ENCODE measurements at regions not wholly inside any gene's neighbourhood (a gene's known extent, or its start where the extent isn't known, plus 50 kb on each side); places are given as distances from the start of the nearest gene placed in this dataset.

DNA sequence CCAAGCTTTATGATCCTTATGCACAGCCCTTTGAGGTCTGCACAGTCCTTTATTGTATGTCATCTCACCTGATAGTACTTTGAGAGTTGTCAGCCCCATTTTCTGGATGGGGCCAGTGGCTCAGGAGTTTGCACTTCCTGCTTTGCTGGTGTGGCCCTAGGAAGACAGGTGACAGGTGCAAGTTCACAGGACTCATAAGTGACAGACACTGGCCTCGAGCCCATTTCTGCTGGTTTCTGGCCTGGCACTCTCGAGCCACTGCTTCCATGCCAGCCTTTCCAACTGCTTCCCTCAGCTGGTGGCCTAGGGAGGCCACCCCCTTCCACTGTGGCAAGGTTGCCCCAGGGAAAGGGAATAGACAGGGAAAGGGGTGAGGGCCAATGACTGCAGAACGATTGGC lies 84.4 kb upstream of the CCL1 start:
- Mint-ChIP-seq H3K4me3 (ENCODE audit: unreplicated experiment) (no peak overlapping the region), H3K4me1 (ENCODE audit: low read depth) (peaks cover under 1% of the 10 kb centered on the region), H3K36me3 (ENCODE audit: low read depth) (no peaks in the 10 kb centered on the region), H3K27ac (ENCODE audit: unreplicated experiment) (no peak overlapping the region), H3K27me3 (ENCODE audit: low read depth) (peaks cover 26% of the 10 kb centered on the region), H3K9me3 (ENCODE audit: low read depth) (no peaks in the 10 kb centered on the region)
- TF ChIP-seq, protein P1, sequence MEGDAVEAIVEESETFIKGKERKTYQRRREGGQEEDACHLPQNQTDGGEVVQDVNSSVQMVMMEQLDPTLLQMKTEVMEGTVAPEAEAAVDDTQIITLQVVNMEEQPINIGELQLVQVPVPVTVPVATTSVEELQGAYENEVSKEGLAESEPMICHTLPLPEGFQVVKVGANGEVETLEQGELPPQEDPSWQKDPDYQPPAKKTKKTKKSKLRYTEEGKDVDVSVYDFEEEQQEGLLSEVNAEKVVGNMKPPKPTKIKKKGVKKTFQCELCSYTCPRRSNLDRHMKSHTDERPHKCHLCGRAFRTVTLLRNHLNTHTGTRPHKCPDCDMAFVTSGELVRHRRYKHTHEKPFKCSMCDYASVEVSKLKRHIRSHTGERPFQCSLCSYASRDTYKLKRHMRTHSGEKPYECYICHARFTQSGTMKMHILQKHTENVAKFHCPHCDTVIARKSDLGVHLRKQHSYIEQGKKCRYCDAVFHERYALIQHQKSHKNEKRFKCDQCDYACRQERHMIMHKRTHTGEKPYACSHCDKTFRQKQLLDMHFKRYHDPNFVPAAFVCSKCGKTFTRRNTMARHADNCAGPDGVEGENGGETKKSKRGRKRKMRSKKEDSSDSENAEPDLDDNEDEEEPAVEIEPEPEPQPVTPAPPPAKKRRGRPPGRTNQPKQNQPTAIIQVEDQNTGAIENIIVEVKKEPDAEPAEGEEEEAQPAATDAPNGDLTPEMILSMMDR (IDR thresholded peaks at IDR 0.05), result no peak
- no peak for DNase-seq (ENCODE audit: low spot score)

DNA sequence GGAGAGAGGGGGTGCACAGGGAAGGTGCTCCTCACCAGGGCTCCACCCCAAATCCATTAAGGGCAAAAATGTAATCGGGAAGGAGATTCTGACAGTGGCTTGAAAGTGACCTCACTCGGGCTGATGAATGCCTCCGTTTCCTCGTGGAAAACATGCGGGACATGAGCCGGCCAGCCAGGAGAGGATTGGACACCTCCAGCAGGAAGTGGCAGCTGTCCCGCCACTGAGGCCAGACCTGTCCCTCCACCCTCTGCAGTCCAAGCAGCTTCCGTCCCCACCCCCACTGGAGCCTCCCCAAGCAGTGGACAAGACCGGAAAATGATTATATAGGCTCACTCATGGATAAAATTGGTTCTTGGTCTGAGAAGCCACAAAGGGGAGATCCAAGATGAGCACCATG lies 82.1 kb upstream of the CCL1 start:
- Mint-ChIP-seq H3K9me3 (ENCODE audit: low read depth) (no peaks in the 10 kb centered on the region), H3K27ac (ENCODE audit: unreplicated experiment) (no peak overlapping the region), H3K4me1 (ENCODE audit: low read depth) (no peaks in the 10 kb centered on the region), H3K4me3 (ENCODE audit: unreplicated experiment) (no peak overlapping the region), H3K27me3 (ENCODE audit: low read depth) (peaks cover 38% of the 10 kb centered on the region), H3K36me3 (ENCODE audit: low read depth) (no peaks in the 10 kb centered on the region)
- DNase-seq (ENCODE audit: low spot score), result no peak
- TF ChIP-seq, protein P1 (IDR thresholded peaks at IDR 0.05), result no peak

DNA sequence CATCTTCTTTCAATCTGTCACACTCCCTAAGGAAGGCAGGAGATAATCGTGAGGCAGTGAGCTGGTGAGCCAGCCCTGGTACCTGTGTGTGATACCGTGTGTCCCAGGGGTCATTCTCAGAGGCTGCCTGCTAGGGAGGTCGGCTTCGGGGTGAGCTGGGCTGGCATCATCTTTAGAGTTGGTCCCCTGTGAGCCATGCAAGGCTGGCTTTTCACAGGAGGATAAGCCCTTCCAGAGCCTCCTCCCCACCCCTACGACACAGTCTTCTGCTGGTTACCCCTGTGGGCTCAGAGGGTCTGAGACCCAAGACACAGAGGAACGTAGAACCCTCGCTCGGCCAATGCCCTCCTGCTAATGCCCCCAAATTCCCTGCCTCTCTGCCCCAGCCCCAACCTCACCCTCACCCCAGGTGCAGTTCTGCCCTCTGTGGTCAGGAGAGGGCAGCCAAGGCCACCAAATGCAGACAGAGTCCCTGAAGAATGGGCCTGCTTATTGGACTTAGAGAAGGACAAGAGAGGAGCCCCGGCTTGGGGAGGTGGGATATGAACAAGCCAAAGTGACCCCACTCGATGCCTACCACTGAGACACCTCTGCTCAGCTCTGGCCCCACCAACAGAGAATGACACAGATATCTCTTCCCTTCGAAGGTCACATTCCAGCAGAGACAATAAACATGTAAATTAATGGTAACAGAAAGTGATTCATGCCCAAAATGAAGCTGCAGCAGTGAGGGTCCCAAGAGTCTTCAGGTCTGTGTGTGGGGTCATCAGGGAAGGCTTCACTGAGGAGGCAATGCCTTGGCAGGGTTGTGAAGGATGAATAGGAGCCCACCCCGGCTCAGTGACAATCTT lies 80.8 kb upstream of the CCL1 start:
- TF ChIP-seq, protein P1 (IDR thresholded peaks at IDR 0.05), result peak; percentile 46
- DNase-seq (ENCODE audit: low spot score), result no peak
- no peaks in the 10 kb centered on the region for H3K9me3 Mint-ChIP-seq (ENCODE audit: low read depth)
- H3K4me3 Mint-ChIP-seq (ENCODE audit: unreplicated experiment), result no peak overlapping the region
- H3K27me3 Mint-ChIP-seq (ENCODE audit: low read depth), result peaks cover 34% of the 10 kb centered on the region
- no peak overlapping the region for H3K27ac Mint-ChIP-seq (ENCODE audit: unreplicated experiment)
- no peaks in the 10 kb centered on the region for H3K4me1 Mint-ChIP-seq (ENCODE audit: low read depth)
- H3K36me3 Mint-ChIP-seq (ENCODE audit: low read depth), result no peaks in the 10 kb centered on the region

DNA sequence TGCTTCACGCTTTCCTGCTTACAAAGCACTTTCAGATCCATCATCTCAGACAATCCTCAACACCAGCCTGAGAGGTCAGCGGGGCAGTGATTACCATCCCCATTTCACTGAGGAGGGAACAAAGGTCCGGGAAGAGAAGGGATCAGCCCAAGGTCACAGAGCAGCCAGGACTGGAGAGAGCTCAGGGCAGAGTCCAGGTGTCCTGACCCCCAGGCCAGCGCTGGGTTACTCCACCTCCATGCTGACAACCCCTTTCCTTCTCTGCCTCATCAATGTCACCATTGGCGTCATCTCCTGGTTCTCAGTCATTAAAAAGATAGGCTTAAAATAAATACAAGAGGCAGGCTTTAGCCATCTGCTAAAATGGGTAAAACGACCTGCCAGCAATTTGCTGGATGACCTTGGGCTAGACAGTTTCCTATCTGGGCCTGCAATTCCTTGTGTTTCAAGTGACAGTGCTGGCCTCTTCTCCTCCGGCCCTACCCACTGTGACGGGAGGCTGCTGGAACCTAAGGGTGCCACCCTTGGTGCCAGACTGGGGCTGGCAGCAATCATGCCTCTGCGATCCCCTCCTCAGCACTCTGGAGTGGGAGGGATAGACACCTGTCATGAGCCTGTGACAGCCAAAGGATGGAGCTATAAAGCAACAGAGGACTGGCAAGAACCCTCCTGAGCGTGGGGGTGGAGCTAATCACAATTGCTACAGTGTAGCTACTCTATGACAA lies 79.5 kb upstream of the CCL1 start:
- Mint-ChIP-seq H3K27ac (ENCODE audit: unreplicated experiment) (no peak overlapping the region), H3K36me3 (ENCODE audit: low read depth) (no peaks in the 10 kb centered on the region), H3K4me3 (ENCODE audit: unreplicated experiment) (no peak overlapping the region), H3K9me3 (ENCODE audit: low read depth) (no peaks in the 10 kb centered on the region), H3K4me1 (ENCODE audit: low read depth) (no peaks in the 10 kb centered on the region), H3K27me3 (ENCODE audit: low read depth) (peaks cover 36% of the 10 kb centered on the region)
- DNase-seq (ENCODE audit: low spot score), result no peak
- TF ChIP-seq, protein P1 (IDR thresholded peaks at IDR 0.05), result no peak

DNA sequence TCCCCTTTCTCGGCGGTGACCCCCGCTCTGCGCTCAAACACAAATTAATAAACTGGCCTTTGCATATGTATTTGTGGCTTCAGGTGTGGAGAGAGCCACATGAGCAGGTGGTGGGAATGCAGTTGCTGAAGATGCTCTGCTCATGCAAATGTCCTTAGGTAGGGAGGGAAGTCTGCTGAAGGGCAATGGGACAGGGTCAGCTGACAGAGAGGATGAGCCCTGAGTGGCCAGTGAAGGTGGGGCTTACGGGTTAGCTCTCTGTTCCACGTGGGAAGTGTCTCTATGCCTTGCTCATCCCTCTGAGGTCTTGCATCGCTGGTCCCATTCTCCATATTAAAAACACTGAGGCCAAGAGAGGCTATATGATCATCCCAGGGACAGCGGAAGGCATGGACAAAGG lies 74.2 kb upstream of the CCL1 start:
- Mint-ChIP-seq H3K36me3 (ENCODE audit: low read depth) (no peaks in the 10 kb centered on the region), H3K27me3 (ENCODE audit: low read depth) (peaks cover 24% of the 10 kb centered on the region), H3K4me3 (ENCODE audit: unreplicated experiment) (no peak overlapping the region), H3K27ac (ENCODE audit: unreplicated experiment) (no peak overlapping the region), H3K4me1 (ENCODE audit: low read depth) (no peaks in the 10 kb centered on the region), H3K9me3 (ENCODE audit: low read depth) (no peaks in the 10 kb centered on the region)
- no peak for DNase-seq (ENCODE audit: low spot score)
- TF ChIP-seq, protein P1 (IDR thresholded peaks at IDR 0.05), result no peak

Measured in chondrocyte (in vitro differentiated cells).